ENCODE measurements at regions not wholly inside any gene's neighbourhood (a gene's known extent, or its start where the extent isn't known, plus 50 kb on each side); places are given as distances from the start of the nearest gene placed in this dataset.

DNA sequence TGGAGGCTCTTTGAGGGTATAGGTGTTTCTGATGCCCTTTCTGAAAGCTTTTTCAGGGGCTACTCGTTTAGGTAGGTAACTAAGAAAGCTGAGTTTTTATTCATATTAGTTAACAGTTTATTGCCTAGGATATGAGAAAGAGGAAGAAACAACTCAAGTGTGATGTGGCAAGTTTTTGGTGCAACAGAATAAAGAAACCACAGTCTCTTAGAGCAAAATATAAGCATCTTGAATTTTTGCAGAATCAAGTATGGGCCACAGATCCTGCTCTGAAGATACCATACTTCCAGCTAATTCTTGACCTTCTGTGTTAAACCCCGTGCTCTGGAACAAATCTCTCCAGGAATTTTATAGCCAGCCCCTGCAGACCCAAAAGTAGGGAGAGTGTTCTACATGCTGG, 147.7 kb upstream of the SLC1A4 start:
- TF ChIP-seq, protein P1, sequence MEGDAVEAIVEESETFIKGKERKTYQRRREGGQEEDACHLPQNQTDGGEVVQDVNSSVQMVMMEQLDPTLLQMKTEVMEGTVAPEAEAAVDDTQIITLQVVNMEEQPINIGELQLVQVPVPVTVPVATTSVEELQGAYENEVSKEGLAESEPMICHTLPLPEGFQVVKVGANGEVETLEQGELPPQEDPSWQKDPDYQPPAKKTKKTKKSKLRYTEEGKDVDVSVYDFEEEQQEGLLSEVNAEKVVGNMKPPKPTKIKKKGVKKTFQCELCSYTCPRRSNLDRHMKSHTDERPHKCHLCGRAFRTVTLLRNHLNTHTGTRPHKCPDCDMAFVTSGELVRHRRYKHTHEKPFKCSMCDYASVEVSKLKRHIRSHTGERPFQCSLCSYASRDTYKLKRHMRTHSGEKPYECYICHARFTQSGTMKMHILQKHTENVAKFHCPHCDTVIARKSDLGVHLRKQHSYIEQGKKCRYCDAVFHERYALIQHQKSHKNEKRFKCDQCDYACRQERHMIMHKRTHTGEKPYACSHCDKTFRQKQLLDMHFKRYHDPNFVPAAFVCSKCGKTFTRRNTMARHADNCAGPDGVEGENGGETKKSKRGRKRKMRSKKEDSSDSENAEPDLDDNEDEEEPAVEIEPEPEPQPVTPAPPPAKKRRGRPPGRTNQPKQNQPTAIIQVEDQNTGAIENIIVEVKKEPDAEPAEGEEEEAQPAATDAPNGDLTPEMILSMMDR (IDR thresholded peaks at IDR 0.05; ENCODE audit: borderline replicate concordance, extremely low read depth, low read length, poor library complexity, severe bottlenecking) = no peak
- TF ChIP-seq EZH2 (IDR thresholded peaks at IDR 0.05; ENCODE audit: borderline replicate concordance, low read depth, low read length, severe bottlenecking) = no peak

Data from DND-41 (cell line).